Adipocyte (in vitro differentiated cells): ENCODE measurements at regions not wholly inside any gene's neighbourhood (a gene's known extent, or its start where the extent isn't known, plus 50 kb on each side); places are given as distances from the start of the nearest gene placed in this dataset.
A peak's percentile ranks its signal among the peaks of the same experiment; 100 is the strongest.

Experiments
- DNase-seq: peaks from one replicate; pipeline ENCODE4 v3.0.0-alpha.2; 2015; ENCODE audit warnings: low read depth
- H3K27me3 ChIP-seq: replicated peaks from 2 replicates; pipeline ENCODE4 v1.7.0; 2013; ENCODE audit warnings: mild to moderate bottlenecking, low read length, moderate library complexity; ENCODE audit not compliant: control insufficient read depth, insufficient read depth
- H3K36me3 ChIP-seq: 2 replicates; pipeline ENCODE4 v1.7.0; 2013; ENCODE audit warnings: low read length, mild to moderate bottlenecking, moderate library complexity; ENCODE audit not compliant: control insufficient read depth, insufficient read depth, severe bottlenecking
- H3K4me1 ChIP-seq: 2 replicates; pipeline ENCODE4 v1.7.0; 2013; ENCODE audit warnings: mild to moderate bottlenecking, low read length, moderate library complexity; ENCODE audit not compliant: control insufficient read depth, insufficient read depth
- H3K4me3 ChIP-seq: 2 replicates; pipeline ENCODE4 v1.7.0; 2013; ENCODE audit warnings: mild to moderate bottlenecking, low read length, moderate library complexity
- H3K9ac ChIP-seq: 2 replicates; pipeline ENCODE4 v1.7.0; 2013; ENCODE audit warnings: mild to moderate bottlenecking, low read length, moderate library complexity
- H3K9me3 ChIP-seq: 2 replicates; pipeline ENCODE4 v1.7.0; 2013; ENCODE audit warnings: mild to moderate bottlenecking, low read length, moderate library complexity; ENCODE audit not compliant: control insufficient read depth

- peaks cover 17% of the 10 kb centered on the region for H3K4me1 ChIP-seq
- no peak for DNase-seq
- H3K4me3 ChIP-seq = no peak overlapping the region
- no peak overlapping the region for H3K9ac ChIP-seq
- H3K36me3 ChIP-seq = no peaks in the 10 kb centered on the region
- no peaks in the 10 kb centered on the region for H3K27me3 ChIP-seq
- no peaks in the 10 kb centered on the region for H3K9me3 ChIP-seq
Measured at GRCh38 chr6:105755885-105756284, 330.3 kb upstream of the PRDM1 start.

GRCh38 chr6:105753620-105754211 lies 332.4 kb upstream of the PRDM1 start:
- peak; percentile 65 for DNase-seq
- Histone ChIP-seq H3K4me3 (no peak overlapping the region), H3K27me3 (no peaks in the 10 kb centered on the region), H3K36me3 (no peaks in the 10 kb centered on the region), H3K4me1 (peaks cover 9% of the 10 kb centered on the region), H3K9me3 (no peaks in the 10 kb centered on the region), H3K9ac (no peak overlapping the region)

GRCh38 chr6:105753207-105753606 lies 332.9 kb upstream of the PRDM1 start:
- no peaks in the 10 kb centered on the region for H3K36me3 ChIP-seq
- peaks cover 9% of the 10 kb centered on the region for H3K4me1 ChIP-seq
- no peak for DNase-seq
- H3K27me3 ChIP-seq = no peaks in the 10 kb centered on the region
- no peaks in the 10 kb centered on the region for H3K9me3 ChIP-seq
- no peak overlapping the region for H3K4me3 ChIP-seq
- no peak overlapping the region for H3K9ac ChIP-seq

GRCh38 chr6:105750089-105750488 lies 336.0 kb upstream of the PRDM1 start:
- Histone ChIP-seq H3K27me3 (no peaks in the 10 kb centered on the region), H3K9ac (no peak overlapping the region), H3K4me1 (peaks cover 9% of the 10 kb centered on the region), H3K36me3 (no peaks in the 10 kb centered on the region), H3K9me3 (no peaks in the 10 kb centered on the region), H3K4me3 (no peak overlapping the region)
- no peak for DNase-seq

GRCh38 chr6:105748737-105749161 lies 337.4 kb upstream of the PRDM1 start:
- Histone ChIP-seq H3K36me3 (no peaks in the 10 kb centered on the region), H3K9ac (no peak overlapping the region), H3K9me3 (no peaks in the 10 kb centered on the region), H3K4me3 (no peak overlapping the region), H3K4me1 (peaks cover 7% of the 10 kb centered on the region), H3K27me3 (no peaks in the 10 kb centered on the region)
- no peak for DNase-seq

GRCh38 chr6:105747823-105748405 lies 338.2 kb upstream of the PRDM1 start:
- H3K4me1 ChIP-seq = no peaks in the 10 kb centered on the region
- H3K9ac ChIP-seq = no peak overlapping the region
- no peak overlapping the region for H3K4me3 ChIP-seq
- no peak for DNase-seq
- no peaks in the 10 kb centered on the region for H3K36me3 ChIP-seq
- no peaks in the 10 kb centered on the region for H3K9me3 ChIP-seq
- no peaks in the 10 kb centered on the region for H3K27me3 ChIP-seq

GRCh38 chr6:105746509-105746908 lies 339.6 kb upstream of the PRDM1 start:
- Histone ChIP-seq H3K9ac (no peak overlapping the region), H3K36me3 (no peaks in the 10 kb centered on the region), H3K9me3 (no peaks in the 10 kb centered on the region), H3K4me1 (no peaks in the 10 kb centered on the region), H3K27me3 (no peaks in the 10 kb centered on the region), H3K4me3 (no peak overlapping the region)
- DNase-seq = no peak

GRCh38 chr6:105746130-105746505 lies 340.0 kb upstream of the PRDM1 start:
- no peaks in the 10 kb centered on the region for H3K27me3 ChIP-seq
- no peak for DNase-seq
- no peak overlapping the region for H3K4me3 ChIP-seq
- no peak overlapping the region for H3K9ac ChIP-seq
- H3K9me3 ChIP-seq = no peaks in the 10 kb centered on the region
- H3K4me1 ChIP-seq = no peaks in the 10 kb centered on the region
- no peaks in the 10 kb centered on the region for H3K36me3 ChIP-seq

- H3K9ac ChIP-seq = no peak overlapping the region
- no peaks in the 10 kb centered on the region for H3K4me1 ChIP-seq
- H3K4me3 ChIP-seq = no peak overlapping the region
- no peaks in the 10 kb centered on the region for H3K27me3 ChIP-seq
- DNase-seq = no peak
- no peaks in the 10 kb centered on the region for H3K36me3 ChIP-seq
- no peaks in the 10 kb centered on the region for H3K9me3 ChIP-seq
Measured at GRCh38 chr6:105745464-105746129, 340.5 kb upstream of the PRDM1 start.

GRCh38 chr6:105744815-105745214 lies 341.3 kb upstream of the PRDM1 start:
- Histone ChIP-seq H3K4me1 (no peaks in the 10 kb centered on the region), H3K27me3 (no peaks in the 10 kb centered on the region), H3K9ac (no peak overlapping the region), H3K9me3 (no peaks in the 10 kb centered on the region), H3K36me3 (no peaks in the 10 kb centered on the region), H3K4me3 (no peak overlapping the region)
- no peak for DNase-seq

- Histone ChIP-seq H3K4me1 (no peaks in the 10 kb centered on the region), H3K9me3 (no peaks in the 10 kb centered on the region), H3K4me3 (no peak overlapping the region), H3K27me3 (no peaks in the 10 kb centered on the region), H3K9ac (no peak overlapping the region), H3K36me3 (no peaks in the 10 kb centered on the region)
- DNase-seq = no peak
Measured at GRCh38 chr6:105740946-105741645, 338.2 kb upstream of the PREP start.
